Neural cell (in vitro differentiated cells): ENCODE measurements at regions not wholly inside any gene's neighbourhood (a gene's known extent, or its start where the extent isn't known, plus 50 kb on each side); places are given as distances from the start of the nearest gene placed in this dataset.

ENCODE experiments used
- MXI1 ChIP-seq: fragments of 450-650 bp; conservative IDR thresholded peaks from 2 replicates; pipeline ENCODE4 v1.6.1; 2014; ENCODE audit warnings: antibody characterized with exemption, mild to moderate bottlenecking; ENCODE audit not compliant: poor library complexity, severe bottlenecking
- POLR2AphosphoS5 ChIP-seq: IDR thresholded peaks from 2 replicates; pipeline ENCODE4 v1.6.1; 2012
- SMC3 ChIP-seq: fragments of 450-650 bp; conservative IDR thresholded peaks from 2 replicates; pipeline ENCODE4 v1.6.1; 2014; ENCODE audit warnings: antibody characterized with exemption, mild to moderate bottlenecking, moderate library complexity; ENCODE audit not compliant: poor library complexity
- TF ChIP-seq, protein P1 (sequence below): fragments of 450-650 bp; IDR thresholded peaks from 2 replicates; pipeline ENCODE4 v1.5.1; 2014; ENCODE audit warnings: antibody characterized with exemption, mild to moderate bottlenecking, moderate library complexity; ENCODE audit not compliant: poor library complexity, severe bottlenecking

DNA sequence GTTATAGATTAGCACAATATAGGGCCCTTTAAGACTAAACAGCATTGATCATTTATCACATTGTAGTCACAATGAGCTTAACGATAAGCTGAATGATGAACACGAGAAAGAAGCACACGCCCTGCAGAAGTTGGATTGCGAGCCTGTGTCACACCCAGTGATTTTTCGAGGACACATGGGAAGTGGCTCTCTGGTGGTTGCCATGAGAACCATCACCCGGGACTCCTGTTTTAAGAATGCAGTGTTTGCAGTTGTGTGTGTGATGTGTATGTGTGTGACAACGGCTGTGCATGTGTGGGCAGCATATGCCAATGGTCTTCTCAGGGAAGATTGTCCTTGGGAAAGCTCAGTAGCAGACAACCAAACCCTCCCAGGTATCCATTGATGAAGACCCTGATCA lies 69.2 kb downstream of the PDCL3 start:
- TF ChIP-seq, protein P1, sequence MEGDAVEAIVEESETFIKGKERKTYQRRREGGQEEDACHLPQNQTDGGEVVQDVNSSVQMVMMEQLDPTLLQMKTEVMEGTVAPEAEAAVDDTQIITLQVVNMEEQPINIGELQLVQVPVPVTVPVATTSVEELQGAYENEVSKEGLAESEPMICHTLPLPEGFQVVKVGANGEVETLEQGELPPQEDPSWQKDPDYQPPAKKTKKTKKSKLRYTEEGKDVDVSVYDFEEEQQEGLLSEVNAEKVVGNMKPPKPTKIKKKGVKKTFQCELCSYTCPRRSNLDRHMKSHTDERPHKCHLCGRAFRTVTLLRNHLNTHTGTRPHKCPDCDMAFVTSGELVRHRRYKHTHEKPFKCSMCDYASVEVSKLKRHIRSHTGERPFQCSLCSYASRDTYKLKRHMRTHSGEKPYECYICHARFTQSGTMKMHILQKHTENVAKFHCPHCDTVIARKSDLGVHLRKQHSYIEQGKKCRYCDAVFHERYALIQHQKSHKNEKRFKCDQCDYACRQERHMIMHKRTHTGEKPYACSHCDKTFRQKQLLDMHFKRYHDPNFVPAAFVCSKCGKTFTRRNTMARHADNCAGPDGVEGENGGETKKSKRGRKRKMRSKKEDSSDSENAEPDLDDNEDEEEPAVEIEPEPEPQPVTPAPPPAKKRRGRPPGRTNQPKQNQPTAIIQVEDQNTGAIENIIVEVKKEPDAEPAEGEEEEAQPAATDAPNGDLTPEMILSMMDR, result no peak
- TF ChIP-seq SMC3 (no peak), POLR2AphosphoS5 (no peak), MXI1 (no peak)
